ENCODE measurements at regions not wholly inside any gene's neighbourhood (a gene's known extent, or its start where the extent isn't known, plus 50 kb on each side); places are given as distances from the start of the nearest gene placed in this dataset.

GRCh38 chr20:6877633-6878032 is 110.1 kb downstream of the BMP2 start:
- TF ChIP-seq TSHZ2 (CRISPR knock-in tag; IDR thresholded peaks at IDR 0.05) = no peak
- TF ChIP-seq ZNF8 (CRISPR knock-in tag; IDR thresholded peaks at IDR 0.05) = no peak
- no peak for TF ChIP-seq CSDC2 (CRISPR knock-in tag; IDR thresholded peaks at IDR 0.05)
- no peak for TF ChIP-seq GLIS3 (CRISPR knock-in tag; IDR thresholded peaks at IDR 0.05)
- TF ChIP-seq BACH2 (CRISPR knock-in tag; IDR thresholded peaks at IDR 0.05; ENCODE audit: borderline replicate concordance) = no peak
- TF ChIP-seq SNAI2 (CRISPR knock-in tag; IDR thresholded peaks at IDR 0.05) = no peak
- no peak for TF ChIP-seq CREB5 (CRISPR knock-in tag; IDR thresholded peaks at IDR 0.05; ENCODE audit: low read depth)
- no peak for TF ChIP-seq ZFP3 (CRISPR knock-in tag; IDR thresholded peaks at IDR 0.05)
- TF ChIP-seq ARNTL (CRISPR knock-in tag; IDR thresholded peaks at IDR 0.05; ENCODE audit: borderline replicate concordance, low read depth) = no peak
- no peak for TF ChIP-seq ESRRG (CRISPR knock-in tag; IDR thresholded peaks at IDR 0.05)

Measured in SK-N-SH treated with all-trans-retinoic acid at 6 μM for 48 hours (cell line).